Smooth muscle cell (in vitro differentiated cells): ENCODE measurements at regions not wholly inside any gene's neighbourhood (a gene's known extent, or its start where the extent isn't known, plus 50 kb on each side); places are given as distances from the start of the nearest gene placed in this dataset.

Experiments used
- DNase-seq: peaks from one replicate; lab custom pipeline; 2025; ENCODE audit not compliant: unreplicated experiment; lab: John Stamatoyannopoulos, UW
- H2AFZ ChIP-seq: fragments of 200-600 bp; sonication (generic); 2 replicates; pipeline ENCODE4 v1.6.0; 2016; ENCODE audit warnings: antibody characterized with exemption, low read depth, mild to moderate bottlenecking
- H3F3A ChIP-seq: fragments of 200-600 bp; sonication (generic); 2 replicates; pipeline ENCODE4 v1.6.0; 2017; ENCODE audit warnings: antibody characterized with exemption, low read depth
- H3K27ac ChIP-seq: fragments of 200-600 bp; sonication (generic); 2 replicates; pipeline ENCODE4 v1.5.1; 2016; ENCODE audit warnings: low read depth, mild to moderate bottlenecking
- H3K27me3 ChIP-seq: fragments of 200-600 bp; sonication (generic); 2 replicates; pipeline ENCODE4 v1.6.1; 2016; ENCODE audit warnings: low read depth, mild to moderate bottlenecking
- H3K36me3 ChIP-seq: fragments of 200-600 bp; sonication (generic); 2 replicates; pipeline ENCODE4 v1.5.1; 2016; ENCODE audit warnings: low read depth
- H3K4me1 ChIP-seq: fragments of 200-600 bp; sonication (generic); 2 replicates; pipeline ENCODE4 v1.5.1; 2016; ENCODE audit warnings: low read depth
- H3K4me2 ChIP-seq: fragments of 200-600 bp; sonication (generic); 2 replicates; pipeline ENCODE4 v1.6.0; 2016; ENCODE audit warnings: mild to moderate bottlenecking
- H3K4me3 ChIP-seq: fragments of 200-600 bp; sonication (generic); 2 replicates; pipeline ENCODE4 v1.5.1; 2016; ENCODE audit warnings: mild to moderate bottlenecking
- H3K79me2 ChIP-seq: fragments of 200-600 bp; sonication (generic); 2 replicates; pipeline ENCODE4 v1.6.0; 2016; ENCODE audit warnings: low read depth, mild to moderate bottlenecking
- H3K9ac ChIP-seq: fragments of 200-600 bp; sonication (generic); 2 replicates; pipeline ENCODE4 v1.6.0; 2016; ENCODE audit warnings: low read depth
- H3K9me3 ChIP-seq: fragments of 200-600 bp; sonication (generic); replicated peaks from 2 replicates; pipeline ENCODE4 v1.5.1; 2016; ENCODE audit warnings: low read depth
- H4K20me1 ChIP-seq: fragments of 200-600 bp; sonication (generic); 2 replicates; pipeline ENCODE4 v1.6.0; 2016; ENCODE audit warnings: low read depth
- WGBS: methylation state at CpG from one replicate; pipeline ENCODE4 v1.1.7; 2016; ENCODE audit warnings: low lambda C conversion rate; 5-methylcytosine and 5-hydroxymethylcytosine counted together
- TF ChIP-seq, protein P1 (sequence below): fragments of 200-600 bp; sonication (generic); IDR thresholded peaks from 2 replicates; pipeline ENCODE4 v1.5.1; 2017; ENCODE audit warnings: borderline replicate concordance, mild to moderate bottlenecking, antibody characterized with exemption; ENCODE audit not compliant: insufficient read depth, poor library complexity, severe bottlenecking

- Histone ChIP-seq H3K27me3 (no peaks in the 10 kb centered on the region), H2AFZ (no peak overlapping the region), H3K36me3 (no peaks in the 10 kb centered on the region), H3K4me2 (no peak overlapping the region), H4K20me1 (no peaks in the 10 kb centered on the region), H3K4me1 (no peaks in the 10 kb centered on the region), H3K27ac (no peak overlapping the region), H3F3A (no peaks in the 10 kb centered on the region), H3K9me3 (no peaks in the 10 kb centered on the region), H3K9ac (no peak overlapping the region), H3K4me3 (no peak overlapping the region), H3K79me2 (no peaks in the 10 kb centered on the region)
- TF ChIP-seq, protein P1, sequence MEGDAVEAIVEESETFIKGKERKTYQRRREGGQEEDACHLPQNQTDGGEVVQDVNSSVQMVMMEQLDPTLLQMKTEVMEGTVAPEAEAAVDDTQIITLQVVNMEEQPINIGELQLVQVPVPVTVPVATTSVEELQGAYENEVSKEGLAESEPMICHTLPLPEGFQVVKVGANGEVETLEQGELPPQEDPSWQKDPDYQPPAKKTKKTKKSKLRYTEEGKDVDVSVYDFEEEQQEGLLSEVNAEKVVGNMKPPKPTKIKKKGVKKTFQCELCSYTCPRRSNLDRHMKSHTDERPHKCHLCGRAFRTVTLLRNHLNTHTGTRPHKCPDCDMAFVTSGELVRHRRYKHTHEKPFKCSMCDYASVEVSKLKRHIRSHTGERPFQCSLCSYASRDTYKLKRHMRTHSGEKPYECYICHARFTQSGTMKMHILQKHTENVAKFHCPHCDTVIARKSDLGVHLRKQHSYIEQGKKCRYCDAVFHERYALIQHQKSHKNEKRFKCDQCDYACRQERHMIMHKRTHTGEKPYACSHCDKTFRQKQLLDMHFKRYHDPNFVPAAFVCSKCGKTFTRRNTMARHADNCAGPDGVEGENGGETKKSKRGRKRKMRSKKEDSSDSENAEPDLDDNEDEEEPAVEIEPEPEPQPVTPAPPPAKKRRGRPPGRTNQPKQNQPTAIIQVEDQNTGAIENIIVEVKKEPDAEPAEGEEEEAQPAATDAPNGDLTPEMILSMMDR: no peak
- no peak for DNase-seq
- 75% methylated on average over 2 of the region's 2 CpGs for WGBS
Measured at GRCh38 chr5:20985754-20986153, 997.8 kb upstream of the CDH18 start.

DNA sequence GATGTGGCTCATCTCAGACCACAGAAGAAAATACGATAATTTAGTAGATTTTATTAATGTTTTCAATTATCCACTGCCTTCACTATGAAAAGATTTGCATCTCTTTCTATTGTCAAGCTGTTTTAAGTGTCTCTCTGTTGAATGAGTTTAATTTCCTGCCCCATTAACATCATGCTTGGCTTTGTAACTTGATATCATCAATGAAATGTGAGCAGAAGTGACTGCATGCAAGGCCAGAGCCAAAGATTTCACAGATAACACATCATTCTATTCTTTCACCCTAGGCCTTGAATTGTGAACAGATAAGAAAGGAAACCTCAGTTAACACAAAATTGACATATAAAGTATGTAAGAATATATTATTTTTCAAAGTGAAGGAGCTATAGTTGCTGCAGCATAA, 986.4 kb upstream of the CDH18 start:
- Histone ChIP-seq H3K4me1 (peaks cover 5% of the 10 kb centered on the region), H4K20me1 (no peaks in the 10 kb centered on the region), H3K4me3 (no peak overlapping the region), H3K79me2 (no peaks in the 10 kb centered on the region), H3K27ac (no peak overlapping the region), H3K4me2 (no peak overlapping the region), H3K9me3 (no peaks in the 10 kb centered on the region), H3K36me3 (no peaks in the 10 kb centered on the region), H3K9ac (no peak overlapping the region), H3K27me3 (no peaks in the 10 kb centered on the region), H3F3A (no peaks in the 10 kb centered on the region), H2AFZ (no peak overlapping the region)
- WGBS: 94% methylated on average over 1 of the region's 1 CpG
- TF ChIP-seq, protein P1: no peak
- DNase-seq: no peak

GRCh38 chr5:20972419-20972925, 984.5 kb upstream of the CDH18 start:
- Histone ChIP-seq H3K36me3 (no peaks in the 10 kb centered on the region), H3K9ac (no peak overlapping the region)
- 42% methylated on average over 7 of the region's 7 CpGs for WGBS

DNA sequence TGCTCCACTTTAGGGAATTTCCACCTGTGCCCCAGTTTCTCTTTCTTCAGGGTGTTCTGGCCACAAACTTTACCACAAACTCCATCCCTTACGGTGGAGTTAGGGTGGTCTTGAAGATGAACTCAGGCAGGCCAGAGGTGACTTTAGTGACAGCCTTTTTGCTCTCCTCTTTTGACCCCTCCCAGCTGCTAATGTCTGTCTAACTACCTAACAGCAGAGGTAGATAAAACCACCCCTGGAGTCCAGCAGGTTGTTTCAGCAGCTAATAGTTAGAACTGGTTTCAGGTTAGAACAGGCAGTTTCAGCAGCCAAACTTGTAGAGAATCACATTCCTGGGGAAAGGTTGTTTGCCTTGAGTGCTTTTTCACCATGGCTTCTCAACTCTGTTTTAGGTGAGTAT, 971.3 kb upstream of the CDH18 start:
- WGBS: 92% methylated on average over 1 of the region's 1 CpG

More at GRCh38 chr5:20972419-20972925, 984.5 kb upstream of the CDH18 start:
- Histone ChIP-seq H3K4me1 (peaks cover 5% of the 10 kb centered on the region), H4K20me1 (no peaks in the 10 kb centered on the region), H3K79me2 (no peaks in the 10 kb centered on the region), H3K4me3 (peak overlapping the region; percentile 55), H2AFZ (peak overlapping the region; percentile 100), H3F3A (no peaks in the 10 kb centered on the region), H3K27ac (no peak overlapping the region), H3K4me2 (peak overlapping the region; percentile 78), H3K9me3 (no peaks in the 10 kb centered on the region), H3K27me3 (no peaks in the 10 kb centered on the region)
- DNase-seq: peak; percentile 2
- TF ChIP-seq, protein P1: peak; percentile 12

More for the DNA sequence above, 971.3 kb upstream of the CDH18 start:
- Histone ChIP-seq H2AFZ (no peak overlapping the region), H3K79me2 (no peaks in the 10 kb centered on the region), H3K4me1 (no peaks in the 10 kb centered on the region), H3K9me3 (no peaks in the 10 kb centered on the region), H3K9ac (no peak overlapping the region), H3K4me2 (no peak overlapping the region), H3K4me3 (no peak overlapping the region), H3K36me3 (no peaks in the 10 kb centered on the region), H3F3A (no peaks in the 10 kb centered on the region), H3K27ac (no peak overlapping the region), H4K20me1 (no peaks in the 10 kb centered on the region), H3K27me3 (no peaks in the 10 kb centered on the region)
- TF ChIP-seq, protein P1: no peak
- DNase-seq: no peak
